ENCODE measurements at regions not wholly inside any gene's neighbourhood (a gene's known extent, or its start where the extent isn't known, plus 50 kb on each side); places are given as distances from the start of the nearest gene placed in this dataset.

GRCh38 chr1:243916160-243916559, 66.1 kb upstream of the AKT3 start:
- DNase-seq (ENCODE audit: low spot score): no peak

GRCh38 chr1:243912347-243912746, 62.3 kb upstream of the AKT3 start:
- DNase-seq (ENCODE audit: low spot score): no peak

GRCh38 chr1:243910607-243911006, 60.6 kb upstream of the AKT3 start:
- peak; percentile 4 for DNase-seq (ENCODE audit: low spot score)

- no peak for DNase-seq (ENCODE audit: low spot score)
Measured at GRCh38 chr1:243903895-243904294, 53.9 kb upstream of the AKT3 start.

GRCh38 chr1:243903041-243903440, 53.0 kb upstream of the AKT3 start:
- DNase-seq (ENCODE audit: low spot score): no peak

- no peak for DNase-seq (ENCODE audit: low spot score)
Measured at GRCh38 chr1:243902100-243902499, 52.1 kb upstream of the AKT3 start.
